ENCODE measurements at regions not wholly inside any gene's neighbourhood (a gene's known extent, or its start where the extent isn't known, plus 50 kb on each side); places are given as distances from the start of the nearest gene placed in this dataset.

DNA sequence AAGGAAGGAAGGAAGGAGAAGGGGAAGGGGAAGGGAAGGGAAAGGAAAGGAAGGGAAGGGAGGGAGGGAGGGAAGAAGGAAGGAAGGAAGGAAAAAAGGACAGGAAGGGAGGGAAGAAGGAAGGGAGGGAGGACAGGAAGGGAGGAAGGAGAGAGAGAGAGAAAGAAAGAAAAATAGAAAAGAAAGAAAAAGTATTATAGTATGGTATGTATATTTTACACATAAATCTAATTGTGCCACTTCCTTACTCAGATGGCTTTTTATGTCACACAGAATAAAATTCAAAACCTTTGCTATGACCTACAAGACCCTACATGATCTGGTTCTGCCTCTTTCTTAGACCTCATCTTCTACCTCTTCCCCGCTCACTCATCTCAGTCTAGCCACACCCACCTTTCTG, 1016.9 kb upstream of the AUTS2 start:
- TF ChIP-seq POLR2A (IDR thresholded peaks at IDR 0.05; ENCODE audit: low read depth, low read length) (no peak), BHLHE40 (IDR thresholded peaks at IDR 0.05; ENCODE audit: low read depth, low read length) (no peak), CEBPB (IDR thresholded peaks at IDR 0.05; ENCODE audit: low read depth, low read length) (no peak), SMC3 (IDR thresholded peaks at IDR 0.05; ENCODE audit: low read depth, low read length) (no peak)
- TF ChIP-seq, protein P1, sequence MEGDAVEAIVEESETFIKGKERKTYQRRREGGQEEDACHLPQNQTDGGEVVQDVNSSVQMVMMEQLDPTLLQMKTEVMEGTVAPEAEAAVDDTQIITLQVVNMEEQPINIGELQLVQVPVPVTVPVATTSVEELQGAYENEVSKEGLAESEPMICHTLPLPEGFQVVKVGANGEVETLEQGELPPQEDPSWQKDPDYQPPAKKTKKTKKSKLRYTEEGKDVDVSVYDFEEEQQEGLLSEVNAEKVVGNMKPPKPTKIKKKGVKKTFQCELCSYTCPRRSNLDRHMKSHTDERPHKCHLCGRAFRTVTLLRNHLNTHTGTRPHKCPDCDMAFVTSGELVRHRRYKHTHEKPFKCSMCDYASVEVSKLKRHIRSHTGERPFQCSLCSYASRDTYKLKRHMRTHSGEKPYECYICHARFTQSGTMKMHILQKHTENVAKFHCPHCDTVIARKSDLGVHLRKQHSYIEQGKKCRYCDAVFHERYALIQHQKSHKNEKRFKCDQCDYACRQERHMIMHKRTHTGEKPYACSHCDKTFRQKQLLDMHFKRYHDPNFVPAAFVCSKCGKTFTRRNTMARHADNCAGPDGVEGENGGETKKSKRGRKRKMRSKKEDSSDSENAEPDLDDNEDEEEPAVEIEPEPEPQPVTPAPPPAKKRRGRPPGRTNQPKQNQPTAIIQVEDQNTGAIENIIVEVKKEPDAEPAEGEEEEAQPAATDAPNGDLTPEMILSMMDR (conservative IDR thresholded peaks at IDR 0.05; ENCODE audit: low read depth, low read length) = no peak

Measured in IMR-90 (cell line).